ENCODE measurements at regions not wholly inside any gene's neighbourhood (a gene's known extent, or its start where the extent isn't known, plus 50 kb on each side); places are given as distances from the start of the nearest gene placed in this dataset.

DNA sequence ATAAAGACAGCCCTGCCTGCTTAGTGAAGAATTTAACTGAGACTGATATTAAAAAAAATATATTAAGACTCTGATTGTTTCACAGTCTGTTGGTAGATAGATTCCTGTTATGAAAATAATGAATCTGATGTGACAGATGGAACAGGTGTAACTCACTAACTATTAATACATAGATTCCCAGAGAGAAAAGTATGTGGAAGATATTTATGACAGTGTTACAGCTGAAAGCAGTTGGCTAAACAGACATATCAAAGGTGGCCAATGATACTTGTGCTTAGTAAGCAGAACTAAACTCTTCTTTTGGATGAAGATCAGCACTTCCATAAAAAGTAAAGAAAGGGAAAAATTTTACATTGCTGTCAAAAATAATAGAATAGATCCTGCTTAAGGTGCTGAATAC, 598.2 kb upstream of the CA10 start:
- TF ChIP-seq EP300 (IDR thresholded peaks at IDR 0.05; ENCODE audit: borderline replicate concordance) (no peak), EGR1 (IDR thresholded peaks at IDR 0.05) (no peak), FOXM1 (IDR thresholded peaks at IDR 0.05; ENCODE audit: borderline replicate concordance, low read depth) (no peak), REST (IDR thresholded peaks at IDR 0.05; ENCODE audit: low read depth) (no peak)

GRCh38 chr17:52754838-52755237, 596.3 kb upstream of the CA10 start:
- TF ChIP-seq, protein P1, sequence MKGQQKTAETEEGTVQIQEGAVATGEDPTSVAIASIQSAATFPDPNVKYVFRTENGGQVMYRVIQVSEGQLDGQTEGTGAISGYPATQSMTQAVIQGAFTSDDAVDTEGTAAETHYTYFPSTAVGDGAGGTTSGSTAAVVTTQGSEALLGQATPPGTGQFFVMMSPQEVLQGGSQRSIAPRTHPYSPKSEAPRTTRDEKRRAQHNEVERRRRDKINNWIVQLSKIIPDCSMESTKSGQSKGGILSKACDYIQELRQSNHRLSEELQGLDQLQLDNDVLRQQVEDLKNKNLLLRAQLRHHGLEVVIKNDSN (IDR thresholded peaks at IDR 0.05), result no peak
- TF ChIP-seq NFIC (IDR thresholded peaks at IDR 0.05) (no peak), YY1 (IDR thresholded peaks at IDR 0.05; ENCODE audit: low read depth) (no peak)

DNA sequence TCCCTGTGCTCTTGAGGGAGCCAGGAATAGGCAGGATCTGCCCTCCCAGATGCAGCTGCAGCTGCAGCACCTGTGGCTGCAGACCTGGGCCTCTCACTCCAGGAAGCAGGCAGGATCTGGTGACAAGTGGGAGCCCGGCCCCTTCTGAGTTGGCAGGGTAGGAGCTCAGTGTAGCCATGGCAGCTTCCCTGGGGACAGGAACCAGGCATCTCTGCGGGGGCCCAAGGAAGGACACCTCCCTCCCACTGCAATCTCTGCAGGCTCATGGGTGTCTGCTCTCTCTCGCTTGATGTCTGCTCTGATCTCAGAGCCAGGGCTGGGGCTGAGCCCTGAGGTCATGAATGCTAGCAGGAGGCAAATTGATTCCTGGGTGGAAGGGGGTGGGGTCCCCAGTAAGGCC, 592.5 kb upstream of the CA10 start:
- TF ChIP-seq TAF1 (IDR thresholded peaks at IDR 0.05; ENCODE audit: low read depth), result no peak
- no peak for TF ChIP-seq FOXM1 (IDR thresholded peaks at IDR 0.05; ENCODE audit: borderline replicate concordance, low read depth)
- TF ChIP-seq REST (IDR thresholded peaks at IDR 0.05; ENCODE audit: low read depth), result no peak
- no peak for TF ChIP-seq TCF12 (IDR thresholded peaks at IDR 0.05; ENCODE audit: low read depth)
- no peak for TF ChIP-seq CEBPB (IDR thresholded peaks at IDR 0.05)
- TF ChIP-seq RAD21 (IDR thresholded peaks at IDR 0.05; ENCODE audit: low read depth), result no peak
- TF ChIP-seq, protein P1 (IDR thresholded peaks at IDR 0.05), result no peak
- TF ChIP-seq ZBTB7A (IDR thresholded peaks at IDR 0.05; ENCODE audit: low read depth), result no peak
- no peak for TF ChIP-seq TEAD4 (IDR thresholded peaks at IDR 0.05)

DNA sequence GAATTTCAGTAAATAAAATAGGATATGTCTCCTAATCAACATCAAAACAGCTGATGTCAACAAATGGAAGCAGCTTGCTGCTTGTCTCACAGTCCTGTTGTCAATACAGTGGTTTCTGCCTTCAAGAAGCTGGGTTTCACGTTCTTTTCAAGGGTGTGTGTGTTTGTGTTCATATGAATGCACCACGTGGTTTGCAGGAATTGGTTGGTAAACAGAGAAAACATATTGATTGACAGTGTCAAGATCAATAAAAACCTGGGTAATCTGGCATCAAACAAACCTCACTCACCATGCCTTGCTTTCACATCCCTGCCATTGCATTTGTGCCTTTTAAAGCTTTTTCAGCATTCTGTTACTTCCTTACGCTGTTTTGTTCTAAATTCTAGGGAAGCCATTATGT, 585.7 kb upstream of the CA10 start:
- no peak for TF ChIP-seq FOXM1 (IDR thresholded peaks at IDR 0.05; ENCODE audit: borderline replicate concordance, low read depth)
- no peak for TF ChIP-seq REST (IDR thresholded peaks at IDR 0.05; ENCODE audit: low read depth)
- TF ChIP-seq ZBTB7A (IDR thresholded peaks at IDR 0.05; ENCODE audit: low read depth), result no peak
- TF ChIP-seq, protein P1 (IDR thresholded peaks at IDR 0.05), result no peak
- TF ChIP-seq, protein P2, sequence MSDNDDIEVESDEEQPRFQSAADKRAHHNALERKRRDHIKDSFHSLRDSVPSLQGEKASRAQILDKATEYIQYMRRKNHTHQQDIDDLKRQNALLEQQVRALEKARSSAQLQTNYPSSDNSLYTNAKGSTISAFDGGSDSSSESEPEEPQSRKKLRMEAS (IDR thresholded peaks at IDR 0.05), result no peak
- TF ChIP-seq TAF1 (IDR thresholded peaks at IDR 0.05; ENCODE audit: low read depth), result no peak
- no peak for TF ChIP-seq CREB1 (IDR thresholded peaks at IDR 0.05; ENCODE audit: low read depth)
- no peak for TF ChIP-seq TCF12 (IDR thresholded peaks at IDR 0.05; ENCODE audit: low read depth)
- no peak for TF ChIP-seq EGR1 (IDR thresholded peaks at IDR 0.05)
- TF ChIP-seq CEBPB (IDR thresholded peaks at IDR 0.05), result no peak
- TF ChIP-seq RAD21 (IDR thresholded peaks at IDR 0.05; ENCODE audit: low read depth), result no peak
- TF ChIP-seq NFIC (IDR thresholded peaks at IDR 0.05), result no peak
- no peak for TF ChIP-seq EP300 (IDR thresholded peaks at IDR 0.05; ENCODE audit: borderline replicate concordance)
- no peak for TF ChIP-seq YY1 (IDR thresholded peaks at IDR 0.05; ENCODE audit: low read depth)
- TF ChIP-seq TEAD4 (IDR thresholded peaks at IDR 0.05), result no peak

GRCh38 chr17:52740006-52740405, 581.5 kb upstream of the CA10 start:
- TF ChIP-seq CREB1 (IDR thresholded peaks at IDR 0.05; ENCODE audit: low read depth), result no peak
- TF ChIP-seq EGR1 (IDR thresholded peaks at IDR 0.05), result no peak
- no peak for TF ChIP-seq EP300 (IDR thresholded peaks at IDR 0.05; ENCODE audit: borderline replicate concordance)
- TF ChIP-seq, protein P2 (IDR thresholded peaks at IDR 0.05), result no peak
- no peak for TF ChIP-seq TEAD4 (IDR thresholded peaks at IDR 0.05)
- no peak for TF ChIP-seq REST (IDR thresholded peaks at IDR 0.05; ENCODE audit: low read depth)
- no peak for TF ChIP-seq FOXM1 (IDR thresholded peaks at IDR 0.05; ENCODE audit: borderline replicate concordance, low read depth)
- TF ChIP-seq ZBTB7A (IDR thresholded peaks at IDR 0.05; ENCODE audit: low read depth), result no peak
- TF ChIP-seq NFIC (IDR thresholded peaks at IDR 0.05), result no peak
- TF ChIP-seq TCF12 (IDR thresholded peaks at IDR 0.05; ENCODE audit: low read depth), result no peak
- TF ChIP-seq, protein P1 (IDR thresholded peaks at IDR 0.05), result no peak
- no peak for TF ChIP-seq YY1 (IDR thresholded peaks at IDR 0.05; ENCODE audit: low read depth)
- TF ChIP-seq CEBPB (IDR thresholded peaks at IDR 0.05), result no peak

All from Ishikawa (cell line).